NCI-H2029 (cell line): ENCODE measurements at regions not wholly inside any gene's neighbourhood (a gene's known extent, or its start where the extent isn't known, plus 50 kb on each side); places are given as distances from the start of the nearest gene placed in this dataset.

ENCODE experiments used
- DNase-seq: peaks from one replicate; lab custom pipeline; 2025; lab: John Stamatoyannopoulos, UW

- DNase-seq = no peak
These were observed 59.7 kb upstream of the LMO1 start for GRCh38 chr11:8323161-8323935.

GRCh38 chr11:8321876-8322275 is 58.2 kb upstream of the LMO1 start:
- no peak for DNase-seq

GRCh38 chr11:8320076-8320475 is 56.4 kb upstream of the LMO1 start:
- no peak for DNase-seq

- no peak for DNase-seq
These were observed 54.9 kb upstream of the LMO1 start for GRCh38 chr11:8318536-8318935.

- DNase-seq = no peak
These were observed 53.5 kb upstream of the LMO1 start for GRCh38 chr11:8317159-8317558.

- DNase-seq = no peak
These were observed 52.3 kb upstream of the LMO1 start for GRCh38 chr11:8315954-8316353.

- DNase-seq = no peak
These were observed 51.8 kb upstream of the LMO1 start for GRCh38 chr11:8315463-8315862.

- DNase-seq = no peak
These were observed 51.2 kb upstream of the LMO1 start for GRCh38 chr11:8314916-8315315.

- no peak for DNase-seq
These were observed 49.9 kb upstream of the LMO1 start for GRCh38 chr11:8313504-8314090.
